K562 (cell line): ENCODE measurements at regions not wholly inside any gene's neighbourhood (a gene's known extent, or its start where the extent isn't known, plus 50 kb on each side); places are given as distances from the start of the nearest gene placed in this dataset.

Experiments used
- ATAC-seq: fragments of 200-7000 bp; cut with Tn5 transposase; 3 replicates; pipeline ENCODE4 v1.9.1; 2020; ENCODE audit warnings: moderate library complexity
- BruUV-seq: library from RNA; stranded (reverse); fragments of 400-500 nt; replicated peaks from 2 replicates; lab custom pipeline; 2021; lab: Mats Ljungman, UMichigan
- CTCF ChIA-PET: fragments of 300-600 bp; formaldehyde crosslinking; extraction: SDS; loops from one replicate; lab custom pipeline; 2021; ENCODE audit warnings: low intra/inter-chr PET ratio; lab: Yijun Ruan, JAX
- POLR2A ChIA-PET: fragments of 300-600, 350-650 bp; sonication (Branson Sonifier 250); formaldehyde crosslinking; extraction: SDS; loops from one replicate; lab custom pipeline; 2021; ENCODE audit warnings: antibody characterized with exemption, inconsistent platforms; lab: Yijun Ruan, JAX
- DNase-seq, 4 experiments: peaks; one replicate each; pipeline versions ENCODE4 v3.0.0 to v3.0.0-alpha.2; 2011 to 2018; ENCODE audit warnings: low spot score in 3 of 4, mixed read lengths in 3 of 4; ENCODE audit errors: extremely low read depth in 1 of 4
- FAIRE-seq: peaks from 2 replicates; lab custom pipeline; 2011; peaks lifted over from hg19 to GRCh38; lab: Jason Lieb, UNC
- H2AFZ ChIP-seq: 2 replicates; pipeline ENCODE4 v1.6.0; 2011; ENCODE audit warnings: low read depth, low read length, control low read depth, inconsistent platforms
- H3K27ac ChIP-seq: fragments of 200-600 bp; 3 replicates; pipeline ENCODE4 v1.8.0; 2011; ENCODE audit warnings: low read depth, mild to moderate bottlenecking, control low read depth, inconsistent platforms, low read length, moderate library complexity, mixed read lengths; ENCODE audit errors: extremely low read depth
- H3K27me3 ChIP-seq, 2 experiments: fragments of 300-600 bp in 1 of 2; 2 replicates in 1 of 2; 3 replicates in 1 of 2; pipeline versions ENCODE4 v1.6.0 to v1.8.0; 2011; ENCODE audit warnings: inconsistent platforms in 2 of 2, low read length in 2 of 2, mild to moderate bottlenecking in 1 of 2, mixed read lengths in 1 of 2, moderate library complexity in 1 of 2; ENCODE audit not compliant: control insufficient read depth in 2 of 2, insufficient read depth in 2 of 2
- H3K36me3 ChIP-seq: fragments of 300-600 bp; 3 replicates; pipeline ENCODE4 v1.8.0; 2011; ENCODE audit warnings: mild to moderate bottlenecking, low read length, inconsistent platforms; ENCODE audit not compliant: control insufficient read depth, insufficient read depth
- H3K4me1 ChIP-seq, 2 experiments: fragments of 200-600 bp in 1 of 2; replicated peaks in 1 of 2; 2 replicates in 1 of 2; 3 replicates in 1 of 2; pipeline versions ENCODE4 v1.5.1 to v1.8.0; 2011; ENCODE audit warnings: inconsistent platforms in 2 of 2, low read length in 2 of 2, mild to moderate bottlenecking in 1 of 2, mixed read lengths in 1 of 2, moderate library complexity in 1 of 2; ENCODE audit not compliant: control insufficient read depth in 2 of 2, insufficient read depth in 2 of 2
- H3K4me2 ChIP-seq: 2 replicates; pipeline ENCODE4 v1.6.1; 2011; ENCODE audit warnings: low read length, control low read depth, inconsistent platforms, mixed read lengths; ENCODE audit not compliant: insufficient read depth
- H3K4me3 ChIP-seq: fragments of 200-600 bp; sonication (generic), shearing (Covaris generic); 2 replicates; pipeline ENCODE4 v1.5.1; 2016; ENCODE audit warnings: control low read depth, inconsistent platforms
- H3K79me2 ChIP-seq: fragments of 200-600 bp; 3 replicates; pipeline ENCODE4 v1.8.0; 2011; ENCODE audit warnings: low read length, inconsistent platforms; ENCODE audit not compliant: control insufficient read depth, insufficient read depth
- H3K9ac ChIP-seq, 2 experiments: 2 replicates each; pipeline versions ENCODE4 v1.6.0 to v1.6.1; 2011; ENCODE audit warnings: low read depth in 2 of 2, low read length in 2 of 2, control low read depth in 1 of 2, inconsistent platforms in 1 of 2, mild to moderate bottlenecking in 1 of 2, mixed read lengths in 1 of 2; ENCODE audit not compliant: insufficient read depth in 1 of 2
- H3K9me1 ChIP-seq: one replicate; pipeline ENCODE4 v1.6.0; 2011; ENCODE audit warnings: inconsistent platforms, mild to moderate bottlenecking, low read length, moderate library complexity; ENCODE audit not compliant: control insufficient read depth, insufficient read depth
- H3K9me3 ChIP-seq: replicated peaks from 2 replicates; pipeline ENCODE4 v1.5.1; 2011; ENCODE audit warnings: low read depth, low read length, inconsistent platforms; ENCODE audit not compliant: control insufficient read depth, insufficient read depth
- H4K20me1 ChIP-seq: replicated peaks from 2 replicates; pipeline ENCODE4 v1.6.1; 2011; ENCODE audit warnings: low read length, inconsistent platforms, mixed read lengths; ENCODE audit not compliant: control insufficient read depth, insufficient read depth
- BRCA1 ChIP-seq, 2 experiments: fragments of 450-650 bp in 1 of 2; sonication (generic) in 1 of 2; formaldehyde crosslinking in 1 of 2; IDR thresholded peaks; 2 replicates each; pipeline versions ENCODE4 v1.5.0 to v1.6.1; 2017 to 2020; ENCODE audit warnings: mild to moderate bottlenecking in 1 of 2, missing genetic modification reagents in 1 of 2
- CGGBP1 ChIP-seq: fragments of 250-450 bp; sonication (Bioruptor Pico); IDR thresholded peaks from 2 replicates; pipeline ENCODE4 v1.9.0; 2021; ENCODE audit warnings: mild to moderate bottlenecking
- RBM39 ChIP-seq: fragments of 200-400 bp; formaldehyde crosslinking; optimal IDR thresholded peaks from 2 replicates; pipeline ENCODE3; 2018; ENCODE audit warnings: low read depth, low read length
- TFAM ChIP-seq: fragments of 250-450 bp; sonication (Bioruptor Pico); conservative IDR thresholded peaks from 2 replicates; pipeline ENCODE4 v1.5.0; 2021; ENCODE audit warnings: mild to moderate bottlenecking, moderate library complexity
- TFAP4 ChIP-seq: sonication (generic); formaldehyde crosslinking; IDR thresholded peaks from 2 replicates; pipeline ENCODE4 v1.8.0; 2022; ENCODE audit warnings: missing genetic modification reagents, mild to moderate bottlenecking, moderate library complexity, borderline replicate concordance
- ZBTB11 ChIP-seq, 3 experiments: fragments of 200-800 bp in 1 of 3; fragments of 250-450 bp in 1 of 3; fragments of 450-650 bp in 1 of 3; sonication (Bioruptor Pico) in 1 of 3; sonication (Bioruptor generic) in 1 of 3; formaldehyde crosslinking in 1 of 3; IDR thresholded peaks; 2 replicates each; pipeline versions ENCODE4 v1.6.1 to v1.8.0; 2016 to 2022; ENCODE audit warnings: mild to moderate bottlenecking in 2 of 3, missing genetic modification characterization in 2 of 3, missing compliant biosample characterization in 1 of 3, moderate library complexity in 1 of 3
- ZNF232 ChIP-seq: sonication (generic); formaldehyde crosslinking; IDR thresholded peaks from 2 replicates; pipeline ENCODE4 v1.8.0; 2022; ENCODE audit warnings: mild to moderate bottlenecking, missing genetic modification reagents
- ZNF584 ChIP-seq: fragments of 200-800 bp; sonication (Bioruptor generic); IDR thresholded peaks from 2 replicates; pipeline ENCODE4 v1.6.1; 2016; ENCODE audit warnings: low read depth, mild to moderate bottlenecking, missing genetic modification characterization, missing compliant biosample characterization
- WGBS: fragments of 100-300 bp; shearing (Covaris generic); methylation state at CpG from one replicate; pipeline ENCODE4 v1.1.6; 2016; ENCODE audit warnings: low coverage, mixed read lengths; ENCODE audit not compliant: insufficient coverage; ENCODE audit errors: missing lambda C conversion rate; 5-methylcytosine and 5-hydroxymethylcytosine counted together
- in situ Hi-C: fragments of 300-500 bp; cut with MboI; formaldehyde crosslinking; loops from 4 replicates; pipeline ENCODE4 v1.15.0; 2018; ENCODE audit warnings: inconsistent platforms, mixed read lengths
- intact Hi-C: fragments of 100-400 bp; cut with micrococcal nuclease; formaldehyde crosslinking; loops from 2 replicates; pipeline ENCODE4 v1.14.2; 2022

- Histone ChIP-seq H3K9ac (no peak overlapping the region; a peak in 1 of 4 replicates), H3K27me3 (peaks cover 33 to 78% of the 10 kb centered on the region in 2 experiments), H4K20me1 (no peaks in the 10 kb centered on the region; the same call in 1 of the 2 replicates), H3K27ac (no peak overlapping the region), H3K4me3 (no peak overlapping the region), H3K36me3 (no peaks in the 10 kb centered on the region), H2AFZ (no peak overlapping the region), H3K4me2 (no peak overlapping the region), H3K9me1 (no peaks in the 10 kb centered on the region), H3K79me2 (no peaks in the 10 kb centered on the region), H3K4me1 (peaks cover 0 to 22% of the 10 kb centered on the region in 2 experiments; a peak in 1 of 5 replicates), H3K9me3 (no peaks in the 10 kb centered on the region)
- ATAC-seq, result no peak
- no peak for FAIRE-seq
- BruUV-seq, result no TSS peak
- no peak for DNase-seq
- CTCF ChIA-PET, result no interaction called here
- TF ChIP-seq BRCA1 (IDR thresholded peaks at IDR 0.05) (no peak), BRCA1 (CRISPR knock-in tag; IDR thresholded peaks at IDR 0.05) (no peak), RBM39 (no peak)
- in situ Hi-C loops (no loop called here), intact Hi-C loops (no loop called here)
- 3% methylated on average over 27 of the region's 30 CpGs for WGBS
- POLR2A ChIA-PET, result interaction anchor here (0.8 kb wide), 1 partner anchor 8 kb away, joined by 3 read pairs; no protein-coding TSS in a partner anchor
Measured at GRCh38 chr7:1351881-1352625, 107.2 kb downstream of the MICALL2 start.

GRCh38 chr7:1352656-1353271, 106.5 kb downstream of the MICALL2 start:
- in situ Hi-C loops, result no loop called here
- BruUV-seq, result no TSS peak
- no peaks in the 10 kb centered on the region for H3K9me1 ChIP-seq
- no peak overlapping the region for H3K27ac ChIP-seq
- POLR2A ChIA-PET, result interaction anchor here (0.6 kb wide), 1 partner anchor 43 kb away, joined by 3 read pairs; no protein-coding TSS in a partner anchor
- peaks cover 0 to 22% of the 10 kb centered on the region in 2 experiments; a peak in 1 of 5 replicates for H3K4me1 ChIP-seq
- H4K20me1 ChIP-seq, result no peaks in the 10 kb centered on the region; the same call in 1 of the 2 replicates
- no peak for DNase-seq
- CTCF ChIA-PET, result no interaction called here
- no peak overlapping the region for H3K4me3 ChIP-seq
- no peak overlapping the region for H2AFZ ChIP-seq
- intact Hi-C loops, result no loop called here
- peaks cover 28 to 72% of the 10 kb centered on the region in 2 experiments for H3K27me3 ChIP-seq
- no peak for ATAC-seq
- WGBS, result 15% methylated on average over 25 of the region's 27 CpGs
- H3K4me2 ChIP-seq, result no peak overlapping the region
- H3K9me3 ChIP-seq, result no peaks in the 10 kb centered on the region
- no peaks in the 10 kb centered on the region for H3K36me3 ChIP-seq
- H3K9ac ChIP-seq, result no peak overlapping the region
- H3K79me2 ChIP-seq, result no peaks in the 10 kb centered on the region
- no peak for FAIRE-seq
- no peak for TF ChIP-seq ZBTB11 (CRISPR knock-in tag; IDR thresholded peaks at IDR 0.05)
- no peak for TF ChIP-seq TFAM (CRISPR knock-in tag)
- no peak for TF ChIP-seq TFAP4 (CRISPR knock-in tag)
- TF ChIP-seq ZNF584 (CRISPR knock-in tag), result no peak
- TF ChIP-seq ZNF232 (CRISPR knock-in tag), result no peak
- no peak for TF ChIP-seq CGGBP1
